Karpas-422 (cell line): ENCODE measurements at regions not wholly inside any gene's neighbourhood (a gene's known extent, or its start where the extent isn't known, plus 50 kb on each side); places are given as distances from the start of the nearest gene placed in this dataset.
A peak's percentile ranks its signal among the peaks of the same experiment; 100 is the strongest.

ENCODE experiments used
- DNase-seq: peaks from one replicate; pipeline ENCODE4 v3.0.0-alpha.2; 2015
- H2AFZ ChIP-seq: fragments of 200-600 bp; sonication (generic); 2 replicates; pipeline ENCODE4 v1.6.1; 2014; ENCODE audit warnings: antibody characterized with exemption, low read length, mixed read lengths
- H3K27ac ChIP-seq: fragments of 200-600 bp; sonication (generic); 2 replicates; pipeline ENCODE4 v1.5.1; 2014; ENCODE audit warnings: mild to moderate bottlenecking, low read length, moderate library complexity
- H3K27me3 ChIP-seq: fragments of 200-600 bp; sonication (generic); 2 replicates; pipeline ENCODE4 v1.6.1; 2014; ENCODE audit warnings: low read length, mixed read lengths
- H3K36me3 ChIP-seq: fragments of 200-600 bp; sonication (generic); 2 replicates; pipeline ENCODE4 v1.6.1; 2014; ENCODE audit warnings: low read length, mixed read lengths; ENCODE audit not compliant: insufficient read depth
- H3K4me1 ChIP-seq: fragments of 200-600 bp; sonication (generic); 2 replicates; pipeline ENCODE4 v1.6.1; 2014; ENCODE audit warnings: mild to moderate bottlenecking, low read length, mixed read lengths
- H3K4me2 ChIP-seq: fragments of 200-600 bp; sonication (generic); 2 replicates; pipeline ENCODE4 v1.6.1; 2014; ENCODE audit warnings: low read length, low read depth, mild to moderate bottlenecking; ENCODE audit not compliant: poor library complexity, severe bottlenecking
- H3K4me3 ChIP-seq: fragments of 200-600 bp; sonication (generic); 2 replicates; pipeline ENCODE4 v1.5.1; 2014; ENCODE audit warnings: mild to moderate bottlenecking, antibody characterized with exemption, low read length, mixed read lengths
- H3K79me2 ChIP-seq: fragments of 200-600 bp; sonication (generic); 2 replicates; pipeline ENCODE4 v1.6.1; 2014; ENCODE audit warnings: mild to moderate bottlenecking, low read length, mixed read lengths
- H3K9ac ChIP-seq: fragments of 200-600 bp; sonication (generic); 2 replicates; pipeline ENCODE4 v1.6.0; 2014; ENCODE audit warnings: low read length
- H3K9me2 ChIP-seq: fragments of 200-600 bp; sonication (generic), shearing (Covaris generic); replicated peaks from 2 replicates; pipeline ENCODE4 v1.6.0; 2014; ENCODE audit warnings: mild to moderate bottlenecking, low read length, moderate library complexity; ENCODE audit not compliant: insufficient read depth
- H3K9me3 ChIP-seq: fragments of 300-700, 200-600 bp; sonication (generic); 2 replicates; pipeline ENCODE4 v1.6.1; 2014; ENCODE audit warnings: low read length, mixed read lengths
- H4K20me1 ChIP-seq: fragments of 200-600 bp; sonication (generic); 2 replicates; pipeline ENCODE4 v1.6.1; 2014; ENCODE audit warnings: mild to moderate bottlenecking, antibody characterized with exemption, low read length, low read depth; ENCODE audit not compliant: insufficient read depth

DNA sequence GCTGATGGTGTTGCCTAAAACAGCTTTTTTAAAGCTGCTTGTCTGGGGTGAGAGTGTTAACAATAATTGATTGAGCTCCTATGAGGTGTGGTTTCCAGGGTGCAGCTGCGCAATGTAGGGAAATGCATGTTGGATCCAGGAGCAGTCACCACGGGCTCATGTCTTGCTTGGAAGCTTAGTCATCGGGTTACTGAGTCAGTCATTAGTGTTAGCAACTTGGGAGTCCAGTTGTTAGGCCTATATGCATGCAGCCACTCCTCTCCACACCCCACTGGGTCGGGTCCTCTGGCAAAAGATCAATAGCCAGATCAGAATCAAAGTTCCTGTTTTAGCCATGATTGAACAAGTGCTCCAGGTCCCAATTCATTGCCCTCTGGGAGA is 271.7 kb upstream of the CHD6 start:
- no peak for DNase-seq
- Histone ChIP-seq H3K36me3 (no peaks in the 10 kb centered on the region), H3K4me1 (no peaks in the 10 kb centered on the region), H3K79me2 (no peaks in the 10 kb centered on the region), H3K27me3 (no peaks in the 10 kb centered on the region), H3K4me3 (no peak overlapping the region), H3K9ac (no peak overlapping the region), H2AFZ (no peak overlapping the region), H3K27ac (no peak overlapping the region), H4K20me1 (no peaks in the 10 kb centered on the region), H3K4me2 (no peak overlapping the region), H3K9me2 (no peaks in the 10 kb centered on the region), H3K9me3 (no peaks in the 10 kb centered on the region)

DNA sequence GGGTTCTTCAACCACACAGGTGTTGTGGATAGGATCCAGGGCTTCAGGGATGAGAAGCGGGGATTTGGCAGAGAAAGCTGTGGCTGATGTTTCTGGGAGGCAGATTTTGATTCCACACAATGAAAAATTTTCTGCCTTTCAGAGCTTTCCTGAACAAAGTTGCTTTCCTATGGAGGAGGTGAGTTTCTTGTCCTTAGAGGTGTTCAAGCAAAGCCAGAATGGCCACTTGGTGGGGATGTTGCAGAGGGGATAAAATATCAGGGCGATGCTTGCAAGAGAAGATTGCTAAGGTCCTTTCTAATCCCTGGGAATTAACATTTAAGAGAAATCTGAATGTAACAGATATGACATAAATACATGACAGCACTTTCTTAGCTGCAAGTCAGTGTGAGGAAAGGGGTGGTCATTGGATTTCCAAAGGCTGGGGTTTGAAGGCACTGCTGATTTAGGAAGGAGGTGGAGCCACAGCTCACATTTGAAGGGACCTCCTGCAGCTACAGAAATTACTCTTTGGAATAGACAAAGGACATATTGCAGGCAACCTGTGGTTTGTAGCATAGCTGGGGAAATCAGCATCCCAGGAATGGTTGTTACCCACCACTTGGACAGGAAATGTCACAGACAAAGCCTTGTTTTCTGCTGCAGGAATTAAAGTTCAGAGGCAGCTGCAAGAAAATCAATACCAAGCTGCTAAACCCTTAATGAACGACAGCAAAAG is 271.1 kb upstream of the CHD6 start:
- Histone ChIP-seq H2AFZ (no peak overlapping the region), H3K4me2 (no peak overlapping the region), H4K20me1 (no peaks in the 10 kb centered on the region), H3K27ac (no peak overlapping the region), H3K36me3 (no peaks in the 10 kb centered on the region), H3K27me3 (no peaks in the 10 kb centered on the region), H3K9ac (no peak overlapping the region), H3K4me3 (no peak overlapping the region), H3K9me2 (no peaks in the 10 kb centered on the region), H3K79me2 (no peaks in the 10 kb centered on the region), H3K9me3 (no peaks in the 10 kb centered on the region), H3K4me1 (no peaks in the 10 kb centered on the region)
- DNase-seq, result peak; percentile 64

DNA sequence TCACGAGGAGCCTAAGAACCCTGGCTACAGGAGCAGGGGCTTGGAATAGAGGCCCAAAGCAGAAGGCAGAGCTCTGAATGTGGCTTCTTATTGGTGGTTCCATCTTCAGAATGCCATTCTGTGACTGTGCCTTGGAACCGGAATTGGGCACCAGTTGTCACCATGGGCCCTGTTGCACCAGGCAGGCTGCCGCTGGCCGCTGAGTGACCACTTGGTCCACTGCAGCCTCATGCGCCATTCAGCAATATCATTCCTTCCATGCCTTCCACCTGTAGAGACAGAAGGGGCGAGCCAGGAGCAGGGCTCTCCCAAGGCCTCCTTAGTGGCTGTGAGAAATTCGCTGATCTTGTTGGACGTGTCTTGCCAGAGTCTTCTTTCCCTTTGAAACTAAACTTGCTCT is 270.3 kb upstream of the CHD6 start:
- Histone ChIP-seq H3K36me3 (no peaks in the 10 kb centered on the region), H3K27ac (no peak overlapping the region), H4K20me1 (no peaks in the 10 kb centered on the region), H3K27me3 (no peaks in the 10 kb centered on the region), H3K4me1 (no peaks in the 10 kb centered on the region), H3K9me2 (no peaks in the 10 kb centered on the region), H2AFZ (no peak overlapping the region), H3K4me2 (no peak overlapping the region), H3K4me3 (no peak overlapping the region), H3K79me2 (no peaks in the 10 kb centered on the region), H3K9me3 (no peaks in the 10 kb centered on the region), H3K9ac (no peak overlapping the region)
- no peak for DNase-seq

DNA sequence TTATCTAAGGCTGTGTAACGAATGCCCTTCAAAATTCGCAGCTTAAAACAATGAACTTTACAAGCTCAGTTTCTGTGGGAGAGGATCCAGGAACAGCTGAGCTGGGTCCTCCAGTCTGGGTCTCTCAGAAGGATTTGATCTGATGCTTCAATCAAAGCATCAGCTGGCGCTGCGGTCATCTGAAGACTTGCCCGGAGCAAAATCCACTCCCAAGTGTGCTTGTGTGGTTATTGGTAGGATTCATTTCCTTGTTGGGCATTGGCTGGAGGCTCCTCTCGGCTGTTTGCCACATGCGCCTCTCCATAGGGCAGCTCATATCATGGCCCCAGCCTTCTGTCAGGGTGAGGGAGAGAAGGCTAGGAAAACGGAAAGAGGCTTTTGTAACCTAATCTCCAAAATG is 269.3 kb upstream of the CHD6 start:
- Histone ChIP-seq H3K9me3 (no peaks in the 10 kb centered on the region), H3K79me2 (no peaks in the 10 kb centered on the region), H3K4me2 (no peak overlapping the region), H3K4me1 (no peaks in the 10 kb centered on the region), H4K20me1 (no peaks in the 10 kb centered on the region), H3K27ac (no peak overlapping the region), H3K9me2 (no peaks in the 10 kb centered on the region), H2AFZ (no peak overlapping the region), H3K36me3 (no peaks in the 10 kb centered on the region), H3K4me3 (no peak overlapping the region), H3K9ac (no peak overlapping the region), H3K27me3 (no peaks in the 10 kb centered on the region)
- DNase-seq, result no peak

DNA sequence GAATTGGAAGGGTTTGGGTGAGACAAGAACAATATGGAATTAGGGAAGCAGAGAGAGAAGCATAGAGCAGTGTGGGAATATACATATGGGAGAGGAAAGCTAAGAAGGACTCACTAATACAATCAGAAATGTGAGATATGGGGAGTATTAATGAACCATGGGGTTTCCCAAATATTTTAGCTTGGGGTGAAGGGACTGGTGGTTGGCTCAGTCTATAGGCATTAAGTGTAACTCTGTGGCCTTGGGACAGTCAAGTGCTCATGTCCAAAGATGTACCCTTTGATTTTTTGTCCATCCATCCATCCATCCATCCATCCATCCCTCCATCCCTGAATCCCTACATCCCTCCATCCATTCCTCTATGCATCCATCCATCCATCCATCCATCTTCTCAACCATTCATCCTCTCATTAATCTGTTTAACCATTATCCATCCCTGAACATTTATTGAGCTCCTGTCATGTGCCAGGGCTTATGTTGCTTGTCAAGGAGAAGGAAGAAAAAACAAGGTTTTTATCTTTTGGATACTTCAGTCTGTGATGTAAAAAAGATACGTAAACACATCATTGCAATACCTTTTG is 263.4 kb upstream of the CHD6 start:
- H3K9ac ChIP-seq, result no peak overlapping the region
- H3K4me1 ChIP-seq, result no peaks in the 10 kb centered on the region
- no peaks in the 10 kb centered on the region for H3K36me3 ChIP-seq

DNA sequence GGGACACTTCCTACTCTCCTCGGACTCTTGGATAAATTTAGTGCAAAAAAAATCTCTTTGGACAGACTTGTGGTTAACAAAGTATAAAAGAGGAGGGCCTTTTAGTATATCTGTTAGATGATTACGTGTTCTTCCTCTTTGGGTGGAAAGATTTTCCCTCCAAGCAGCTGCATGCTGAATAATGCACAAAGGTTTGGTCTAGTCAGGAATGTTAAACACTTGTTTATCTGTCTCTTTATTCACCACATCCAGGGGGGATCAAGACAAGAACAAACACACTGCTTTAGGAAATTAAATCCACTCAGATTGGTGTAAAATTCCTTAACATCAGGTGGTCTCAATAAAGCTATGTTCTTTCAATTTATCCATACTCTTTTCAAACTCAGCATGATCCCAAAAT is 260.9 kb upstream of the CHD6 start:
- H3K79me2 ChIP-seq, result no peaks in the 10 kb centered on the region
- no peaks in the 10 kb centered on the region for H3K9me3 ChIP-seq
- no peaks in the 10 kb centered on the region for H3K4me1 ChIP-seq
- no peak overlapping the region for H3K4me2 ChIP-seq
- no peak overlapping the region for H3K4me3 ChIP-seq
- H3K27me3 ChIP-seq, result no peaks in the 10 kb centered on the region
- H3K9ac ChIP-seq, result no peak overlapping the region
- H3K27ac ChIP-seq, result no peak overlapping the region
- DNase-seq, result no peak
- no peaks in the 10 kb centered on the region for H3K9me2 ChIP-seq
- H4K20me1 ChIP-seq, result no peaks in the 10 kb centered on the region
- H3K36me3 ChIP-seq, result no peaks in the 10 kb centered on the region
- no peak overlapping the region for H2AFZ ChIP-seq

More for the DNA sequence above, 263.4 kb upstream of the CHD6 start:
- Histone ChIP-seq H3K9me3 (no peaks in the 10 kb centered on the region), H3K4me3 (no peak overlapping the region), H2AFZ (no peak overlapping the region), H3K27ac (no peak overlapping the region), H3K27me3 (no peaks in the 10 kb centered on the region), H3K79me2 (no peaks in the 10 kb centered on the region), H3K4me2 (no peak overlapping the region), H4K20me1 (no peaks in the 10 kb centered on the region), H3K9me2 (no peaks in the 10 kb centered on the region)
- DNase-seq, result no peak

DNA sequence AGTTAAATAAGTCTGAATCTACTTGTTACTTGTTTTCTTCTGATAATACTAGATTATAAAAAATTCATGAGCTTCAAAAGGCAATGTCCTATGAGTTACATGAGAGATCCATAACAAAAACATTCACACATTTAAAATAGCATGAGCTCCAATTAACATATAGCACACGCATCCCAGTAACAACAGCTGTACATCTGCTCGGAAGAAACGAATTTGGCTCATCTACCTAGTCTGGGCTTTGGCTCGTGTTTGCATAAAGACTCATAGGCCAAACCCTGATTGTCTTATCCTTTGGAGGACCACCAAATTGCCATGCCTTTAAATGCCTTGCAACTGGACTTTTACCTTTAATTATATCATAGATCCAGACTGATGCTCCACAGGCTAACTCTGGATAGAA is 259.7 kb upstream of the CHD6 start:
- no peak overlapping the region for H3K9ac ChIP-seq
- no peak overlapping the region for H3K27ac ChIP-seq
- H3K9me3 ChIP-seq, result no peaks in the 10 kb centered on the region
- no peak overlapping the region for H3K4me3 ChIP-seq
- H3K4me1 ChIP-seq, result no peaks in the 10 kb centered on the region
- H3K4me2 ChIP-seq, result no peak overlapping the region
- no peaks in the 10 kb centered on the region for H3K36me3 ChIP-seq
- H3K79me2 ChIP-seq, result no peaks in the 10 kb centered on the region
- DNase-seq, result no peak
- no peaks in the 10 kb centered on the region for H3K9me2 ChIP-seq
- H3K27me3 ChIP-seq, result no peaks in the 10 kb centered on the region
- no peaks in the 10 kb centered on the region for H4K20me1 ChIP-seq
- no peak overlapping the region for H2AFZ ChIP-seq

DNA sequence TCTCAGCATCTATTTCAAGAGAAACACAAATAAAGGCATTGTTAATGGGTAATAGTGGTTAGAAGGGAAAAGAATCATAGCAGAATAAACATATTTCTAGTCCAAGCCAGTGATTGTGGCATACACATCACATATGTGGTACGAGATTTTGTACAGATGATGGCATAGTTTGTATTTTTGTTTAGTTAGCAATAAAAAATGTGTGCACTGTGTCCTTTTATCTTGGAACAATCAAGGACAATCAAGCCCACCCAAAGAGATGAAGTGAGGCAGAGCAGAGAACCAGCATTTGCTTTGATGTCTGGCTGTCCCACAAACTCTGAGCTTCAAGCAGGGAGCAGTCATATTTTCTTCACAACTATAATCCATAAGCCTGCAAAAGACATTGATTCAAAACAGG is 256.5 kb upstream of the CHD6 start:
- Histone ChIP-seq H3K36me3 (no peaks in the 10 kb centered on the region), H3K79me2 (no peaks in the 10 kb centered on the region), H3K9ac (no peak overlapping the region), H2AFZ (no peak overlapping the region), H3K27ac (no peak overlapping the region), H3K4me2 (no peak overlapping the region), H3K9me2 (no peaks in the 10 kb centered on the region), H4K20me1 (no peaks in the 10 kb centered on the region), H3K4me1 (no peaks in the 10 kb centered on the region), H3K9me3 (no peaks in the 10 kb centered on the region), H3K4me3 (no peak overlapping the region), H3K27me3 (no peaks in the 10 kb centered on the region)
- no peak for DNase-seq
